GM23248 (cell line): ENCODE measurements at regions not wholly inside any gene's neighbourhood (a gene's known extent, or its start where the extent isn't known, plus 50 kb on each side); places are given as distances from the start of the nearest gene placed in this dataset.

Source experiments
- EZH2 ChIP-seq: fragments of 200-600 bp; sonication (generic); IDR thresholded peaks from 2 replicates; pipeline ENCODE4 v1.6.1; 2018; ENCODE audit warnings: antibody characterized with exemption, mild to moderate bottlenecking; ENCODE audit not compliant: insufficient read depth, poor library complexity, severe bottlenecking
- EZH2phosphoT487 ChIP-seq: fragments of 200-600 bp; sonication (generic); IDR thresholded peaks from 2 replicates; pipeline ENCODE4 v1.6.1; 2018; ENCODE audit warnings: antibody characterized with exemption, moderate library complexity, mild to moderate bottlenecking, low read depth; ENCODE audit not compliant: insufficient read depth

DNA sequence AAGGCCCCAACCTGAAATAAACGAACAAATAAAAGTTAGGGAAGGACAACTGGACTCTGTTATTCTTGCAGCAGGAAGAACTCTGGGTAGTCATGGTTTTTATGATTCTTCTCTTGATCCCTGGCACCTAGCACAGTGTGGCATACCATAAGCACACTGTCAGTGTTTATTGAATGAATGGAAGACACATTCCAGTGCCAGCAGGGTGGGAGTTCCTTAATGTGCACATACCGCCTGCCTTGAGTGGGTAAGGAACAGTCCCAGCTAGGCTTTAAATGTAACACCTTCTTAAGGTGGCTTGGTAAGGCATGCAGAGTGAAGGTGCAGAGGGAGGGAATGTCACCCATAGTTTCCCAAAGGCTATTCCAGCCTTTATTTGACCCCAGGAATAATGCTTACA is 162.9 kb upstream of the CEP162 start:
- TF ChIP-seq EZH2phosphoT487 (no peak), EZH2 (no peak)
